ENCODE measurements at regions not wholly inside any gene's neighbourhood (a gene's known extent, or its start where the extent isn't known, plus 50 kb on each side); places are given as distances from the start of the nearest gene placed in this dataset.
"Not testable (repeated sequence)": the region's sequence is repeated elsewhere in the genome, so short reads cannot be mapped to it uniquely, and the experiment has no call there.

- no peak overlapping the region for H3K9ac ChIP-seq
- H3K27ac ChIP-seq = no peak overlapping the region
- no peaks in the 10 kb centered on the region for H3K9me3 ChIP-seq (replicated peaks in 1 of 11)
- H3K4me3 ChIP-seq = no peak overlapping the region
- no peaks in the 10 kb centered on the region for H3K36me3 ChIP-seq
- H3K4me2 ChIP-seq = no peak overlapping the region
- no peaks in the 10 kb centered on the region for H4K20me1 ChIP-seq
- no peaks in the 10 kb centered on the region for H3K27me3 ChIP-seq
- no peak for TF ChIP-seq Cebpa-rat (IDR thresholded peaks at IDR 0.05)
- no peaks in the 10 kb centered on the region for H3K4me1 ChIP-seq
Measured at GRCh38 chr14:57049848-57050247, 218.9 kb downstream of the EXOC5 start.

- no peaks in the 10 kb centered on the region for H3K4me1 ChIP-seq
- no peaks in the 10 kb centered on the region for H4K20me1 ChIP-seq
- H3K27ac ChIP-seq = no peak overlapping the region
- H3K9me3 ChIP-seq (replicated peaks in 1 of 11) = no peaks in the 10 kb centered on the region
- H3K4me2 ChIP-seq = no peak overlapping the region
- no peaks in the 10 kb centered on the region for H3K27me3 ChIP-seq
- no peaks in the 10 kb centered on the region for H3K36me3 ChIP-seq
- no peak for TF ChIP-seq Cebpa-rat (IDR thresholded peaks at IDR 0.05)
- no peak overlapping the region for H3K9ac ChIP-seq
- no peak overlapping the region for H3K4me3 ChIP-seq
Measured at GRCh38 chr14:57046175-57046574, 222.5 kb downstream of the EXOC5 start.

- H3K27ac ChIP-seq; H3K27me3 ChIP-seq; H3K4me2 ChIP-seq; H3K4me3 ChIP-seq; H3K9ac ChIP-seq; H3K4me1 ChIP-seq; H3K9me3 ChIP-seq (replicated peaks in 1 of 11); H4K20me1 ChIP-seq; H3K36me3 ChIP-seq: not testable (repeated sequence)
Measured at GRCh38 chr14:57044101-57044973, 224.4 kb downstream of the EXOC5 start.

- no peaks in the 10 kb centered on the region for H3K9me3 ChIP-seq (replicated peaks in 1 of 11)
- H3K4me3 ChIP-seq = no peak overlapping the region
- H4K20me1 ChIP-seq = no peaks in the 10 kb centered on the region
- TF ChIP-seq Cebpa-rat (IDR thresholded peaks at IDR 0.05) = no peak
- peak overlapping the region in 1 of 11 experiments; percentile 30; a peak in 1 of 22 replicates for H3K9ac ChIP-seq
- no peaks in the 10 kb centered on the region for H3K36me3 ChIP-seq
- H3K4me2 ChIP-seq = peak overlapping the region in 4 of 11 experiments; percentile 5 to 81 (median 66); a peak in 5 of 22 replicates
- H3K27me3 ChIP-seq = no peaks in the 10 kb centered on the region
- peaks cover 0 to 28% (median 2%) of the 10 kb centered on the region in 10 experiments; a peak in 9 of 20 replicates for H3K4me1 ChIP-seq
- peak overlapping the region in 3 of 11 experiments; percentile 17 to 71 (median 68); a peak in 5 of 22 replicates for H3K27ac ChIP-seq
Measured at GRCh38 chr14:57038689-57039088, 228.4 kb upstream of the OTX2 start.

GRCh38 chr14:57031474-57031873, 221.2 kb upstream of the OTX2 start:
- Histone ChIP-seq H3K9ac (no peak overlapping the region), H3K4me2 (no peak overlapping the region), H4K20me1 (no peaks in the 10 kb centered on the region), H3K9me3 (replicated peaks in 1 of 11) (peaks cover 6 to 22% (median 15%) of the 10 kb centered on the region in 11 experiments; a peak in 19 of 22 replicates), H3K4me3 (no peak overlapping the region), H3K27me3 (no peaks in the 10 kb centered on the region), H3K27ac (no peak overlapping the region), H3K4me1 (no peaks in the 10 kb centered on the region), H3K36me3 (no peaks in the 10 kb centered on the region)
- TF ChIP-seq Cebpa-rat (IDR thresholded peaks at IDR 0.05) = no peak

- Histone ChIP-seq H3K9me3 (replicated peaks in 1 of 11) (peaks cover 6 to 22% (median 15%) of the 10 kb centered on the region in 11 experiments; a peak in 19 of 22 replicates), H4K20me1 (no peaks in the 10 kb centered on the region), H3K27ac (no peak overlapping the region), H3K27me3 (no peaks in the 10 kb centered on the region), H3K36me3 (no peaks in the 10 kb centered on the region), H3K9ac (no peak overlapping the region), H3K4me2 (no peak overlapping the region), H3K4me1 (no peaks in the 10 kb centered on the region), H3K4me3 (no peak overlapping the region)
- TF ChIP-seq Cebpa-rat (IDR thresholded peaks at IDR 0.05) = no peak
Measured at GRCh38 chr14:57029620-57030253, 219.5 kb upstream of the OTX2 start.

- no peak for TF ChIP-seq Cebpa-rat (IDR thresholded peaks at IDR 0.05)
- H3K36me3 ChIP-seq = no peaks in the 10 kb centered on the region
- H4K20me1 ChIP-seq = no peaks in the 10 kb centered on the region
- no peak overlapping the region for H3K4me2 ChIP-seq
- H3K27me3 ChIP-seq = no peaks in the 10 kb centered on the region
- no peaks in the 10 kb centered on the region for H3K4me1 ChIP-seq
- H3K9me3 ChIP-seq (replicated peaks in 1 of 11) = peaks cover 0 to 14% (median 4%) of the 10 kb centered on the region in 11 experiments; a peak in 10 of 22 replicates
- no peak overlapping the region for H3K9ac ChIP-seq
- H3K27ac ChIP-seq = no peak overlapping the region
- H3K4me3 ChIP-seq = no peak overlapping the region
Measured at GRCh38 chr14:57025456-57025855, 215.2 kb upstream of the OTX2 start.

GRCh38 chr14:57022608-57023007, 212.3 kb upstream of the OTX2 start:
- H3K4me3 ChIP-seq = no peak overlapping the region
- no peak overlapping the region for H3K27ac ChIP-seq
- H3K4me1 ChIP-seq = no peaks in the 10 kb centered on the region
- no peaks in the 10 kb centered on the region for H3K36me3 ChIP-seq
- no peak overlapping the region for H3K9ac ChIP-seq
- peaks cover 0 to 6% (median 0%) of the 10 kb centered on the region in 11 experiments; a peak in 1 of 22 replicates for H3K9me3 ChIP-seq (replicated peaks in 1 of 11)
- H4K20me1 ChIP-seq = no peaks in the 10 kb centered on the region
- H3K27me3 ChIP-seq = no peaks in the 10 kb centered on the region
- H3K4me2 ChIP-seq = no peak overlapping the region
- no peak for TF ChIP-seq Cebpa-rat (IDR thresholded peaks at IDR 0.05)

GRCh38 chr14:57018065-57018464, 207.8 kb upstream of the OTX2 start:
- no peak overlapping the region for H3K9ac ChIP-seq
- no peaks in the 10 kb centered on the region for H4K20me1 ChIP-seq
- no peak overlapping the region for H3K4me3 ChIP-seq
- TF ChIP-seq Cebpa-rat (IDR thresholded peaks at IDR 0.05) = no peak
- H3K36me3 ChIP-seq = no peaks in the 10 kb centered on the region
- H3K9me3 ChIP-seq (replicated peaks in 1 of 11) = peaks cover 0 to 13% (median 8%) of the 10 kb centered on the region in 11 experiments; a peak in 12 of 22 replicates
- no peaks in the 10 kb centered on the region for H3K4me1 ChIP-seq
- H3K27me3 ChIP-seq = no peaks in the 10 kb centered on the region
- no peak overlapping the region for H3K27ac ChIP-seq
- H3K4me2 ChIP-seq = no peak overlapping the region
